GM10847 (cell line): ENCODE measurements at regions not wholly inside any gene's neighbourhood (a gene's known extent, or its start where the extent isn't known, plus 50 kb on each side); places are given as distances from the start of the nearest gene placed in this dataset.

Source experiments
- POLR2A ChIP-seq: IDR thresholded peaks from 2 replicates; pipeline ENCODE4 v1.6.1; 2011; ENCODE audit not compliant: insufficient read length; ENCODE audit errors: extremely low read depth

DNA sequence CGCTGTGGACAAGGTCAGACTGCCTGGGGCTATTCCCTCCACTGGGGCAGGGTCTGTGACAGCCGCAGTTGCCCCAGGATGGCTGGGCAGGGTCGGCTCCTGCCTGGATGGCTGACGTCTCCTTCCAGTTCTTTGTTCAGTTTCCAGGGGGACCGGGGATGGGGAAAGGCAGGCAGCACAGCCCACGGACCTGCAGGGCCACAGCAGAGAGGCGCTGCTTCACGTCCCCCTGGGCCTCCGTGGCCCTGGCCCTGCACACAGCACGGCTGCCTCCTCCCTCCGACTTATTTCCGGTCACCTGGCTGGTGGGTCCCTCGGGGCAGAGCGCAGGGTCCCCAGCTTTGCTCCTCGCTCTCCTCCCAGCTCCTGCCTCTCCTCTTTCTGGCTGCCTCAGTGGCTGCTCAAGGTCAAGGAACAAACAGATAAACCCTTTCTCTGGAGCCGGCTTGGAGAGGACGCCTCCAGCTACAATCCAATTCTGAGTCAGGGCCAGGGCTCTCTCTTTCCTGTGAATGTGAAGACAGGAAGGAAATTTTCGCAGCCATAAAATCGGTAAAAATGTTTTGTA lies 169.7 kb downstream of the C9orf50 start:
- no peak for TF ChIP-seq POLR2A

DNA sequence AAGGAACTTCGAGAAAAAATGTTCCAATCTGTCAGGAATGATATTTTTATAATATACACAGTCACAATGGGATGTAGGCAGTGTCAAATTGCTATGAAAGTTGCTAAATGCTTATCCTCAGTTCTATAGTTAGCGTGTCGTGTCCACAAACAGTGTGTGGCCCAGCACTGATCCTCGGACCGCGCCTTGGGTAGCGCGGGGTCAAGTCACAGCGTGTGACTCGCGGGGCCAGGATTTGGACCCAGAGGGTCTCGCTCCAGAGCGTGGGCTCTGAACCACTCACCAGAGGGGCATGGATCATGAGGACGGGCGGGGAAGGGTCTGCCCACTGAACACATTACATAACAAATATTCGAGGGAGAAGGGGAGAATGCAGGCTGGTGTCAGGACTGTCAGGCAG lies 171.8 kb downstream of the C9orf50 start:
- no peak for TF ChIP-seq POLR2A

DNA sequence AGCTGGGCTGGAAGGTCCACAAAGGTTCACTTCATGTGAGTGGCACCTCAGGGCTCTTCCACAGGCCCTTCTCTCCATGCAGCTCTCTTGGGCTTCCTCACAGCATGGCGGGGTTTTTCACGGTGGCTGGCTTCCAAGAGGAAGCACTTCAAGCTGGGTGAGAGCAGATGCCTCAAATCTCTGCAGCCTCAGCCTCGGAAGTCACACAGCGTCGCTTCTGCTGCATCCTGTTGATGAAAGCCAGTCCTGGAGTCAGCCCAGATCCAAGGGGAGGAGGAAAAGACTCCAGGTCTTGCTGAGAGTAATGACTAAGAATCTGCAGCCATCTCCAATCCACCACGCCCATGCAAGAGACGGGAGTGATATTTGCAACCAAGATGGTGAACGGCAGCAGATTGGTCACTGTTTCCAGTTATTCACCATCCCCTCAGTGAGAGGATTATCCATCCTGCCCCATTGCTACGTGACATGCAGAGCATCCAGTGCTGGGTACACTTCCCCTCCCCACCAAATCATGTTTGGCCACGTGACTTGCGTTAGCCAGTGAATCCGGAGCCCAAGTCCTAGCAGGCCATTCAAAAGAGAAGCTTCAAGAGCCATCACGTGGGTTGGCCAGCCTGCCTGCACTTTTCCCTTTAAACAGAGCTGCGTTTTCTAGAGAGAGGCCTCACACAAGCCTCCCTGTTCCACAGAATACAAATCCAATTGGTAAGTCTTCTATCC lies 173.9 kb downstream of the C9orf50 start:
- no peak for TF ChIP-seq POLR2A

DNA sequence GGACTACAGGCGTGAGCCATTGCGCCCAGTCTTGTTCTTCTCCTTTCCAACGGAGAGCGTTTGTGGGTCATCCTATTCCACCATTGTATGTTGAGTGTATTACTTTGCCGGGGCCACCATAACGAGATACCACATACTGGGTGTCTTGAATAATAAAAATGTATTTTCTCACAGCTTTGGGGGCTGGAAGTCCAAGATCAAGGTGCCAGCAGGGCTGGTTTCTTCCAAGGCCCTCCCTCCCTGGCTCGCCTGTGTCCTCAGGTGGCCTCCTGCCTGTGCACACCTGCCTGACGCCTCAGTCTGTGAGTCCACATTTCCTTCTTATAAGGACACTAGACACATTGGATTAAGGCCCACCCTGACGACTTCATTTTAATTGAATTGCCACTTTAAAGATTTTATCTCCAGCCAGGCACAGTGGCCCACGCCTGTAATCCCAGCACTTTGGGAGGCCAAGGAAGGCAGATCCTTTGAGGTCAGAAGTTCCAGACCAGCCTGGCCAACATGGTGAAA lies 175.1 kb downstream of the C9orf50 start:
- no peak for TF ChIP-seq POLR2A

DNA sequence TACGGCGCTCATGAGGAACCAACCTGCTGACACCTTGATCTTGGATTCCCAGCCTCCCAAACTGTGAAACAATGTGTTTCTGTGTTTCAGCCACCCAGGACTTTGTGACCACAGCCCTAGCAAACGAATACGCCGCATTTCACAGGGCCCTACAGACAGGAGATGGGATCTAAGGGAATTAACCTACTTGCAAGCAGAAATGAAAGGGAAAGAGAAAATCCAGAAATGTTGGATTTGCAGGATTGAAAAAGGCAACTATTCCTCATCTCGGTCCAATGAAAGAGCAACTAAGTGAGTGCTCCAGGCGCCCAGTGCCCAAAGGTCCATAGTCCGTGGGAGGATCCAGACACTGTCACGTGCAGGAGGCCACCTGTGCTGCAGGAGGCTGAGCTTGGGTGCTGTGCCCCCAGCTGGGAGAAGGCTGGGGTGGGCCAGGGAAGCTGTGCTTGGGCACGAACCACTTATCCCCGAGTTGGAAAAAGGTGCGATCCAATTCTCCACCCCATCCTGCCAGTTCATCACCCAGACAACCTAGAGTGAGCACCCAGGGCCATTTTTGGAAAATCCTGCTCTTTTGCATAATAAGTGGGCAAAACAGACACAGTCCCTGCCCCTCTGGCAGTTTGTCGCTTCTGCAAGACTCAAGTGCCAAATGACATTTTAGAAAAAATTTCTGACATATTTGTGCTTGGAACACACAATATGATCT lies 177.9 kb downstream of the C9orf50 start:
- TF ChIP-seq POLR2A, result no peak

DNA sequence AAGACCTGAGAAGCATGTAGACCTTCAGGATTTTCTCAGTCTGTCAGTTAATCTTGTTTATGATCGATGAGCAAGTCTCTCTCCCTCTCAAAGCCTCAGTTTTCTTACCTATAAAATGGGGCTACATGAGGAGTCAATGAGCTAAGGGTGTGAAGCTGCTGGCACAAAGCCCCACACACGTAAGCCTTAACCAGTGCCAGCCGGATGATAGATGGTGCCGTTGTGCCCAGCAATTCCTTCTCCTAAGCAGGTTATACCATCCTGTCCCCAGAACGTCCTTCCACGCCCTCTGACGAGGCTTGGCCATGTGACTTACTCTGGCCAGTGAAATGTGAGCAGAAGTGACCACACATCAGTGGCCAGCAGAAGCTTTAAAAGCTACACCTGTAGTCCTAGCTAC lies 179.0 kb downstream of the C9orf50 start:
- TF ChIP-seq POLR2A, result no peak

DNA sequence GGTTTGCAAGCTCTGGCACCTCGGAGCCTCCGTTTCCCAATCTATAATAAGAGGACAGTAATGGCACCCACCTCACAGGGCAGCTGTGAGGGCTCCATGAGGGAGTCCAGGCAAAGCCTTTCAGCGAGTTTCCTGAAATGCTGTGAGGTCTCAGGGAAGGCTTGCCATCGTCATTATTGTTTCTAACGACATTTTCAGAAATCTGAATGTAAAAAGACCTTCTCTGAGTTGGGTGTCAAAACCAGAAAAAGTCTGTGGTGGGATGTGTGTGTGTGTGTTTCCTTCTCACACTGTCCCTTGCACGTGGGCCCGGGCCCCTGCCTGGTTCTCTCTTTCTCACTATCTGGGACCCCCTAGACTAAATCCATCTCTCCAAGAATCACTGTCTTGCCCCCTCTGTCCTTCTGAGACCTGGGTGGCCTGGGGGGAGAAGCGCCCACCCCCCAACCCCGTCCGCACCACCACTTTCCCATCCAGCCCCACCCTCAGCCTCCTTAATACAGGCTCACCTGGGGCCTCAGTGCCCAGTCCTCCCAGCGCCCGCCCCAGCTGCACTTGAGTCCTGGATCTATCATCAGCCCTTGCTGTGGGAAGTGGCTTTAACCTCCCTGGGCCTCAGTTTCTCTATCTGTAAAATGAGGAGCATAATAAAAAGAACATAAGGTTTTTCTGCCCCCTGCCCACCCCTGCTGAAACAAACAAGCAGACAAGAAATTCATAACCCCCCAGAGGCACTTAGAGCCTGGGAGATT lies 180.3 kb downstream of the C9orf50 start:
- TF ChIP-seq POLR2A, result no peak

DNA sequence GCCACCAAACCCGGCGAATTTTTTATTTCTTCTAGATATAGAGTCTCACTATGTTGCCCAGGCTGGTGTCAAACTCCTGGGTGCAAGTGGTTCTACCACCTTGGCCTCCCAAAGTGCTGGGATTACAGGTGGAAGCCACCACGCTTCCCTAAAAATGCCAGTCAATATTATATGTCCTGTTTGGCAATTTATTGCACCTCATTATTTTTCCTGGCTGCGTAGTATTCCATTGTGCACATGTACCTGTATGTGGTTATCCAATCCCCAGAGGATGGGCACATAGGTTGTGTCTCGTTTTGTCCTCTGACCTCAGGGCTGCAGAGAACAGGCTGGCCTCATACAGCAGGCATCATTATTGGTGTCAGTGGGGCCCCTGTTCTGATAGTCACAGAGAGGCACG lies 181.7 kb downstream of the C9orf50 start:
- no peak for TF ChIP-seq POLR2A

DNA sequence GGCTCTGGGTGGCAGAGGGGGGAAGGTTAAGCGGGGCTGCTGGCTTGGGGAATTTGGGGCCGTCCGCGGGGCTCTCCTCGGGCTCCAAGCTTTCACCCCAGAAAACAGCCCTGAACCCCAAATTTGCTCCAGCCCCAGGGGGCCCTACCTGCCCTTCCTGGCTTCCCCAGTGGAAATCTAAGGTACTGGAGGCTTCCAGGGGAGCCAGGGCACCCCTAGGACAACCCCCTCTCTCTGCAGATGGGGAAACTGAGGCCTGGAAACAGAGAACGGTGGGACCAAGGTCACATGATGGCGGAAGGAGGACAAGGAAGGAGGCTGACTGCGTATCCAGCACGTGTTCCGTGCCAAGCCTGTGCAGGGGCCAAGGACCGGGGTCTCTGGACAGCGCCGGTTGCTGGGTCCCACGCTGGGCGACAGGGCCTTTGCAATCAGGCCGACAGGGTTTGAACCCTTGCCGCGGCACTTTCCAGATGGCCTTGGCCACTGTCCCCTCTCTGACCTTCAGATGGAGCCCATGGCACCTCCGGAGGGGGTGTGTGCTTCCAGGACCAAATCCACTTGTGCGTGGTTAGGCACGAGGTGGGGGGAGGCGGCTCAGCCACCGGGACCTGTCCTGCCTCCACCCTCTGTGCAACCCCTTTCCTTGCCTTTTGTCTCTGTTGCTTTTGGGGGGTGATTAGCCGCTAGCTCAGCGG lies 183.1 kb downstream of the C9orf50 start:
- TF ChIP-seq POLR2A, result no peak

DNA sequence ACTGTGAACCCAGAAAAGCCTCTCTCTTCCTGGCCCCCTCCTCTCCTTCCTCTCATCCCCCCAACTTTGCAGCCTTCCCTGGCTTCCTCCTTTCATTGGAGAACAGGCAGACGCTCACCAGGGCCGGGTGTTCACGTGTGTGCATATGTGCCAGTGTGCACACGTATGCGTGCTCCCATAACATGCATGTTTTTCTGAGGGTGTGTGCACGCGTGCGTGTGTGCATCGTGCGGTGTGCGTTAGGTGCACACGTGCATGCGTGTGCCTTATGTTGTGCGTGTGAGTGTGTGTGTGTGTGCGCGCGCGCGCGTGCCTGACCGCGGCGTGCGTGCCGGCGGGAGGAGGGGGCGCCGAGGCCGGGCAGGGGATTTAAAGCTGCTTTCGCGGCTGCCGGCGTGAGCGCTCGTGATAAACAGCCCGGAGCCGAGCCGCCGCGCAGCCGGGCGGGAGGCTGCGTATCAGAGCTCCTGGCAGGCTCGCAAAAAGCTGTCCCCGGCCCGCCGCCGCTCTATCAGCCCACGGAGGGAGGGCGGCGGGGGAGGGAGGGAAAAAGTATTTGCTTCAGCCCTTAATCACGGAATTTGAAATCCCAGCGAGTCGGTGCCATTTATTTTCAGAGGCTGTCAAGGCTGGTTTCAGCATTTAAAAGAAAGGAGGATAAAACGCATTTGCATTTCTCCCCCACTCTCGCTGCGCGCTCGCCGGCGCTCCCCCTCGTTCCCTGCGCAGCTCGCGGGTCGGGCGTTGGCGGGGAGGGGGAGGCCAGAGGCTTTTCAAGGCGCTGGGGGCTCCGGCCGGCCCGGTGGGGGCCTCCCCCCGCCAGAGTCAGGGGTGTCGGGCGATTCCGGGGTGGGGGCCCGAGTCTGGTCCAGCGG lies 183.9 kb downstream of the C9orf50 start:
- no peak for TF ChIP-seq POLR2A

DNA sequence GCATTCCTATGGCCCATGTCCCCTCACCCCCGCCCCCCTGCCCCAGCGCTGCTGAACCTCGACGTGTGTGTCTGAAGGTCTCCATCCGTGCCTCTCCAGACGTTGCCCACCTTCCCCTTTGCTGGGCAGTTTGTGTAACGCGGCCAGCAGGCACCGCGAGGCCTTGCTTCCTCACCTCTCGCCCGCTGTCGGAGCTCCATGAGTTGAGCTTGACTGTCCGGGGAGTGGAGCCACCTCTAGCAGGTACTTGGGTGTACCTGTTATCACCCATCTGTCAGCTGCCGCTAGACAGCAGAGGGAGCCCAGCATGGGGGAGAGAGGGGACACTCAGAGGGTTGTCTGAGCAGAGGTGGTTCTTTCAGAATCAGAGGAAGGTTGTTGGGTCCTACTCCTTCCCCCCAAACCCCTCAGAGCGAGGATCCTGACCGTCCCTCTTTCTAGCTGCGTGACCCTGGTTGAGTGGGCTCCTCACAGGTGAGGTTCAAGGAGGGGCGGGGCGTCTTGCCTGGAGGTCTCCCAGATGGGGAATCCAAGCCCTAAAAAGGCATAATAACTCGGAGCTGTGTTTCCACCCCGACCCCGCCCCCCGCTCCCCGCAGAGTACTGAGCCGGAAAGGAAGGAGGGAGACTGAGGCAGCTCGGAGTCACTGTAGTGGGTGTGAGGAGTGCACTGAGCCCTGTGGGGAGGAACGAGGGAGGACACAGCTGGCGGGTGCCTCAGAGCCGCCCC lies 184.7 kb downstream of the C9orf50 start:
- no peak for TF ChIP-seq POLR2A

DNA sequence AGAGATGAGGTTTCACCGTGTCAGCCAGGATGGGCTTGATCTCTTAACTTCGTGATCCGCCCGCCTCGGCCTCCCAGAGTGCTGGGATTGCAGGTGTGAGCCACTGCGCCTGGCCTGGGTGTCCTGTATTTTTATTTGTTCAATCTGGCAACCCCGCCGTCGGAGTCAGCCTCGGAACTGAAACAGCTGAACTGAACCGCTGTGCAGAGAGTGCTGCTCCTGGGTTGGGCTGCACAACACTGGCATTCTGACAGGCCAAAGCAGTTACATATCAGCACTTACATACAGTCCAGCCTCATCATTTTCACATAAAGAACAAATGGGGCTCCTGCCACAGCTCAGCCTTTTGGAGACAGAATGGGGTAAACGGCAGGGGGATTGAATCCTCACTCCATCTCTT lies 185.6 kb downstream of the C9orf50 start:
- no peak for TF ChIP-seq POLR2A

DNA sequence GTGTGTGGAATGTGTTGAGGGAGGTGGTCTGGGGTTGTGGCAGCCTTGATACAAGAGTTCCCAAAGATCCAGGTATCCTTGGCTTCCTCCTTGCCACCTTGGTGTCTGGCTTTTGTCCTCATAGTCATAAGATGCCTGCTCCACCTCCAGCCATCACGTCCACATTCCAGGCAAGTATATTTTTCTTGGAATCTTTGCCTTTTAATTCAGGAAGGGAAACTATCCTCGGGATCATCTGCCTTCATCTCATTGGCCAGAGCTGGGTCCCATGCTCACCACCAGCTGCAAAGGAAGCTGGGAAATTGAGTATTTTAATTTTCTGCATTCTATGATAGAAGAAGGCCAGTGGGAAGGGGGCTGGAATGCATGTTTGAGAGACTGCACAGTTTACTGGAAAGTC lies 186.7 kb downstream of the C9orf50 start:
- no peak for TF ChIP-seq POLR2A
